NT2/D1 (cell line): ENCODE measurements at regions not wholly inside any gene's neighbourhood (a gene's known extent, or its start where the extent isn't known, plus 50 kb on each side); places are given as distances from the start of the nearest gene placed in this dataset.
A peak's percentile ranks its signal among the peaks of the same experiment; 100 is the strongest.

ENCODE experiments used
- SUZ12 ChIP-seq: IDR thresholded peaks from 2 replicates; pipeline ENCODE4 v1.6.1; 2011; ENCODE audit not compliant: insufficient read length, insufficient read depth; ENCODE audit errors: extremely low read depth
- YY1 ChIP-seq: IDR thresholded peaks from 2 replicates; pipeline ENCODE4 v1.6.1; 2011; ENCODE audit not compliant: insufficient read length, insufficient read depth

GRCh38 chr12:13278249-13278787, 81.8 kb downstream of the EMP1 start:
- TF ChIP-seq YY1: no peak
- TF ChIP-seq SUZ12: peak; percentile 20
